ENCODE measurements at regions not wholly inside any gene's neighbourhood (a gene's known extent, or its start where the extent isn't known, plus 50 kb on each side); places are given as distances from the start of the nearest gene placed in this dataset.
"Not testable (repeated sequence)": the region's sequence is repeated elsewhere in the genome, so short reads cannot be mapped to it uniquely, and the experiment has no call there.

DNA sequence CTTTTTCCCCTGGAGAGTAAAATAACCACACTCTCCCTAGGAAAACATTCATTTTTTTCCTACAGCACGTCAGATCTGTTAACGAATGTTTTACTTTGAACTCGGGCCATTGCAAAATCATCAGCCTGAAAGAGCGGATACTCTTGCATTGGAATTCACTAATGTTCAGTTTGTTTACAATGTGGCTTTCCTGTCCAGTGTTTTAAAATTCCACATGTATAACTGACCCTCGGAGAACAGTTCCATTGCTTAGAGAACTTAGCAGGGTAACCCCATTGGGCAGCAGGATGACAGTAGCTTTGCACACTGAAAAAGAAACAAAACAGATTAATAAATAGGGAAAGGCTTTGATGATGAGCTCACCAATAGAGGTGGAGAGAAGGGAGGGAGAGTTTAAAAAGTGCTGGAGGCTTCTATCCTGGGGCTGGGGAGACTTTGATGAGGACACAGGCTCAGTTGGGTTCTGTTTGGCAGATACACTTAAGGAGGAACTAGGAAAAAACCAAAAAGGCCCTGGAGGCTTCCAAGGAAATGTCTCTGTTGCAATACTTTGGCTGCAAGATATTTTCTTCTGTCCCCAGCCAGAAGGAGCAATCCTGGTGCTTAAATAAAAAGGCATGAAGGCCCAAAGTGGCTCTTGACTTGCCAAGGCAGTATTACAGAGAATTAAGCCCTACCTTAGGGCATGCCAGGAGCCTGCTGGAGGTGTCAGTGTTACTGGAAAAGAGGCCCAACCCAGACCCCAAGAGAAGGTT lies 143.1 kb downstream of the ARSF start:
- DNase-seq (ENCODE audit: low read depth, low spot score), result peak; percentile 76

DNA sequence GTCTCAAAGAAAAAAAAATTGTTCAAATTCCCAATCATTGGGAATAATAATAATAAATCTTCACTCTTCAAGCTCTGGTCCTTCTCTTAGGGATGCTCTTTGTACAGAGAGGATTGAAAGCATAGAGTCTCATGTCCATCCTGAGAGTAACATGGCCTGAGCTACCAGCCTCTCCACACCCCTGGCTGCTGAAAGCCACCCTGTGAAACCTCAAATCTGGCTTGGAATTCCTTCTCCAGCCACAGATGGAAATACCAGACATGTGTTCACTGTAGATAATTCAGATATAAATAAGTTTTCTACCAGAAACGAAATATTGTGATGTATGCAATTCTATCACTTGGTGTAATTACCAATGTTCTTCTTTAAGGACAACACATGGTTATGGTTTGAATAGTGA lies 140.6 kb downstream of the ARSF start:
- DNase-seq (ENCODE audit: low read depth, low spot score), result no peak

DNA sequence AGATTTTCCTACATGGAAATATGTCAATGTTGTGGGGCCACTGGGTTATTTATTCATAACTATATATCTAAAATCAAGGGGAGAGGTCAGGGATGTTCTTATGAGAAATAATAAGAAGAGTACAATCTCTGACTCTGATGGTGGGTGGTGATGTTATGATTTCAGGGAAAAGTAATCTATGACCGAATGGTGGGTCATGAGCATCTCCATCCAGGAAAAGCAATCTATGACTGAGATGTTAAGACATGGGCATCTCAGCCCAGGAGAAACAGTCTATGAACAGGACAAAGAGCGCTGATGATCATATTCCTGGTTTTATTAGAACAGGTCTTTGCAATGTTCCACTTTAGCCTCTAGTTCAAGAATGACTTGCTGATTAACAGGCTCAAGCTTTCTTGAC lies 137.1 kb downstream of the ARSF start:
- no peak for DNase-seq (ENCODE audit: low read depth, low spot score)

- DNase-seq (ENCODE audit: low read depth, low spot score), result no peak
These were observed 136.6 kb downstream of the ARSF start for GRCh38 chrX:3177851-3178250.

- DNase-seq (ENCODE audit: low read depth, low spot score), result no peak
These were observed 135.2 kb downstream of the ARSF start for GRCh38 chrX:3176439-3176820.

GRCh38 chrX:3175659-3176438 lies 134.6 kb downstream of the ARSF start:
- DNase-seq (ENCODE audit: low read depth, low spot score), result no peak

GRCh38 chrX:3172156-3172555 lies 130.9 kb downstream of the ARSF start:
- not testable (repeated sequence) for DNase-seq (ENCODE audit: low read depth, low spot score)

DNA sequence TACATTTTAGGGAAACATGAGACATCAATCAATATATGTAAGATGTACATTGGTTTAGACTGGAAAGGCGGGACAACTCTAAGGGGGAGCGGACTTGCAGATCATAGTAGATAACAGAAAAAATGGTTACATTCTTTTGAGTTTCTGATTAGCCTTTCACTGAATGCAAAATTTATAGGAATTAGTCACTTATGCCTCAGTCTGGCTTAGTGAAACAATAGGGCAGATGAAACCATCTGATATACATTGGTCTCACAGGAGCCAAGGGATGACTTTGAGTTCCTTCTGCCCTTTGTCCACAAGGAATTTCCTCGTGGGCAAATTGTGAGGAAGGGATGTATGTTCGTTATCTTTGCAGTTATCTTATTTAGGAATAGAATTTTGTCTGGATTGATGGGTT lies 128.2 kb downstream of the ARSF start:
- DNase-seq (ENCODE audit: low read depth, low spot score), result no peak

DNA sequence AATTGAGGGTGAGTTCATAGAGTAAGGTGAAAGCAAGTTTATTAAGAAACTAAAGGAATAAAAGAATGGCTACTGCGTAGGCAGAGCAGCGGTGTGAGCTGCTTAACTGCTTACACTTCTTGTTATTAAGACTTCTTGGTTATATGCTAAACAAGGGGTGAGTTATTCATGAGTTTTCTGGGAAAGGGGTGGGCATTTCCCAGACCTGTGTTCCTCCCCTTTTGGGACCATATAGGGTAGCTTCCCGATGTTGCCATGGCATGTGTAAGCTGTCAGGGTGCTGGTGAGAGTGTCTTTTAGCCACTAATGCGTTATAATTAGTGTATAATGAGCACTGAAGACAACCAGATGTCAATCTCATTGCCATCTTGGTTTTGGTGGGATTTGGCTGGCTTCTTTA lies 126.5 kb downstream of the ARSF start:
- DNase-seq (ENCODE audit: low read depth, low spot score), result no peak

GRCh38 chrX:3166670-3167455 lies 125.6 kb downstream of the ARSF start:
- DNase-seq (ENCODE audit: low read depth, low spot score), result no peak

DNA sequence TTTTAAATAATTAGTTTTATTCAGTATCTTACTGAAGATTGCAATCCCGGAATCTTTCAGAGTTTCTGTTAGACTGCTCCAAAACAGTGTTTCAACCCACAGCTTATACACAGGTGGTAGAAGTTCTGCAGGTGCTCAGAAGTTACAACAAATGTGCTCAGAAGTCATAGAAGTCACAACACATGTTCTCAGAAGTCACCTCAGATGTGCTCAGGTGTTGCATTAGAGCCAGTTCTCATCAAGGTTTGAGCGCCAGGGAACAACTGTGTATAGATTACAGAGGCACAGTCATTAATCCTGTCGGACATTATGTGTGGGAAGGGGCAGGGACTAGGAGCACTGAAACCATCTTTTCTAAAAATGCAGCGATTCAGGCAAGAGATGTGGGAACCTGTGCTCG lies 124.5 kb downstream of the ARSF start:
- no peak for DNase-seq (ENCODE audit: low read depth, low spot score)
